Coronary artery (tissue), 2 donors: ENCODE measurements at regions not wholly inside any gene's neighbourhood (a gene's known extent, or its start where the extent isn't known, plus 50 kb on each side); places are given as distances from the start of the nearest gene placed in this dataset.

ENCODE experiments used
- DNase-seq: peaks from one replicate; pipeline ENCODE4 v3.0.0-alpha.2; 2017; ENCODE audit warnings: low spot score
- H3K27ac ChIP-seq, 2 donors: fragments of 200-600 bp; sonication (generic); one replicate each; pipeline ENCODE4 v1.5.1; 2016 to 2019
- H3K4me3 ChIP-seq: fragments of 200-600 bp; sonication (generic); 2 replicates; pipeline ENCODE4 v1.5.1; 2016; ENCODE audit warnings: mild to moderate bottlenecking, moderate library complexity
- CTCF ChIP-seq: fragments of 200-600 bp; sonication (generic); IDR thresholded peaks from one replicate; pipeline ENCODE4 v1.5.1; 2019; ENCODE audit warnings: antibody characterized with exemption

- no peak overlapping the region for H3K4me3 ChIP-seq
- no peak for TF ChIP-seq CTCF
- DNase-seq: no peak
- H3K27ac ChIP-seq: no peak overlapping the region
Observed at GRCh38 chr5:38105231-38105570, 153.2 kb upstream of the EGFLAM start.

DNA sequence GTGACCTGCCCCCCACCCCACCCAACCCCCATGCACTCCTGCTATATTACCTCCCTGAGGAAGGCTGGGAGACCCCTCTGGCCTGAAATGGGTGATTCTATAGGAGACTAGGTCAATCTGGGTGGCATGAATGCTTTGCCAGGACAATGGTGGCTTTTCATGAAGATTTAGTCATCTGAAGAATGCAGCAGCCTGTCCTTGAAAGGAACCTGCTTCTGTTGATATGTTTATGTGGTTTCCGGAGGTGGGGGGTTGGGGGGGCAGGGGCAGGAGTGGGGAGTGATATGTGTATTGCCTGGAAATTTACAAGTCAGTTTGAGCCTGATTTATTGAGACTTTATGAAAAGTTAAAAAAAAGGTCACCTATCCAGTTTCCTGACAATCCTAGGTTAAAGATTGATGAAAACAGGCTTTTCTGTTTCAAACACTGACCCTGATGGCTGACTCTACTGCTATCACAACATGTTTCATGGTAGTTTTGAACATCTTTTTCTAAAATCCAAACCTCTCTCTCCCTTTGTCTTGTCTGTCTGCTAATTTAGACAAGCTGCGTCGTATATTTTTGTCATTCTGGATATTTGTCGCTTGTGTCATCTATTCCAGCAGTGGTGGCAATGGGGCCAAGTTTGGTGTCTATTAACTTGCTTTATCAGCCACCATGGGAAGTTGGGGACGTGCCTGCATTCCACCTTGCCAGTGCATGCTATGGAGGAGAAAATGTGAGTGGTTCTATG lies 153.7 kb upstream of the EGFLAM start:
- H3K27ac ChIP-seq: no peak overlapping the region
- DNase-seq: no peak
- TF ChIP-seq CTCF: no peak
- no peak overlapping the region for H3K4me3 ChIP-seq

- no peak for DNase-seq
- H3K27ac ChIP-seq: no peak overlapping the region
- no peak overlapping the region for H3K4me3 ChIP-seq
- no peak for TF ChIP-seq CTCF
Observed at GRCh38 chr5:38101897-38102296, 156.5 kb upstream of the EGFLAM start.

- H3K4me3 ChIP-seq: no peak overlapping the region
- no peak for DNase-seq
- no peak for TF ChIP-seq CTCF
Observed at GRCh38 chr5:38099205-38100168, 158.9 kb upstream of the EGFLAM start.

GRCh38 chr5:38094889-38095288 lies 163.5 kb upstream of the EGFLAM start:
- no peak for DNase-seq
- TF ChIP-seq CTCF: no peak
- H3K4me3 ChIP-seq: no peak overlapping the region
- H3K27ac ChIP-seq: no peak overlapping the region

More at GRCh38 chr5:38099205-38100168, 158.9 kb upstream of the EGFLAM start:
- no peak overlapping the region for H3K27ac ChIP-seq

DNA sequence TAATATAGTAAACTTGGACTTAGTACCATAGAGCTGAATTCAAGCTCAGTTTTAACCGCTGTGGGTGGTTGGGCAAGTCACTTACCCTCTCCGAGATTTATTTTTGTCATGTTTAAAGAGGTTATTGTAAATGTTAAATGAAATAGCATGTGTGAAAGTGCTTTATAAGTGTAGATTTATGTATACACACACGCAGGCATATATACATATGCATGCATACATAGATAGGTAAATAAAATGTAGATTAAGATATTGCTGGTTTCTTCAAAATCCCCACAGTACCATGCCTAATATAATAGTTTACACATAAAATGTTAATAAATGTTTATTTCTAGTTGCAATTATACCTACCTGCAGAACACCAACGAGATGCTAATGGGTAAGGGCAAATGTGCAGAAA lies 164.5 kb upstream of the EGFLAM start:
- TF ChIP-seq CTCF: no peak
- H3K4me3 ChIP-seq: no peak overlapping the region
- no peak for DNase-seq
- H3K27ac ChIP-seq: no peak overlapping the region
